Stimulated activated CD4-positive, alpha-beta T cell treated with anti-CD3 and anti-CD28 coated beads, TNF-alpha, amount 100 ng/mL, for 1 hour (primary cell): ENCODE measurements at regions not wholly inside any gene's neighbourhood (a gene's known extent, or its start where the extent isn't known, plus 50 kb on each side); places are given as distances from the start of the nearest gene placed in this dataset.

Source experiments
- DNase-seq, 3 donors: peaks; one replicate each; pipeline ENCODE4 v3.0.0-alpha.2; 2020; ENCODE audit warnings: low read depth in 3 of 3, low spot score in 1 of 3

DNA sequence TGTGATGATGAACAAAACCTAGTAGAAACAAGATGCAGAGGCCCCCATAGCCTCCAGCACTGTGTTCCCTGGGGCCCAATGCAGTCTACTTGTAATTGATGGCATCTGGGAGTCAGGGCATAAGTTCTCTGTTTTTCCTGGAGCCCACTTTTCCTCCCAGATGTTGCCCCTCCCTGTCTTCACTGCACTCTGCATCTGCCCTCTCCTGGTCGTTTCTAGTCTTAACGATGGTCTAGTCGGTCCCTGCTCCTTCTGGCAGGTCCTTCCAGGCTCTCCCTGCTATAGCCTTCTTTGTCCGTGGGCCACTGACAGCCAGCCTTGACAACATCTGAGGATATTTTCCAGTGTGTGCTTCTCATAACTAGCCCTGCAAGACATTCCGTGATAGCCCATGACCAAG is 208.3 kb downstream of the GXYLT1 start:
- DNase-seq: no peak

DNA sequence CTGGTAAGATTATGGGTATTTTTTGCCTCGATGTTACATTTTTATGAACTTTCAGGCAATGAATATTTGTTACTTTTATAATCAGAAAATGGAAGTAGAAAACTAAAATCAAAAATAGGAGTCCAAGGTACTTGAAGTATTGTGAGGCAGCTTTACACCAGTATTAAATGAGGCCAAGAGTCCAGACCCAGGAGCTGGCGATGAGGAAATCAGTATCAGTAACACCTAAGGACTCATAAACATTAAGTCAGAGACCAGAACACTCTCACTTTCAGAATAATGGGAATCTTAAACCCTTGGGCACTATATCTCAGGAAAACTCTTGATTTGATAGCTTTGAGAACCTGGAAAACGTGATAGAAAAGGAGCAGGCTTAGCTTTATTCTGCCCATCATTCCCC is 208.8 kb downstream of the GXYLT1 start:
- no peak for DNase-seq

DNA sequence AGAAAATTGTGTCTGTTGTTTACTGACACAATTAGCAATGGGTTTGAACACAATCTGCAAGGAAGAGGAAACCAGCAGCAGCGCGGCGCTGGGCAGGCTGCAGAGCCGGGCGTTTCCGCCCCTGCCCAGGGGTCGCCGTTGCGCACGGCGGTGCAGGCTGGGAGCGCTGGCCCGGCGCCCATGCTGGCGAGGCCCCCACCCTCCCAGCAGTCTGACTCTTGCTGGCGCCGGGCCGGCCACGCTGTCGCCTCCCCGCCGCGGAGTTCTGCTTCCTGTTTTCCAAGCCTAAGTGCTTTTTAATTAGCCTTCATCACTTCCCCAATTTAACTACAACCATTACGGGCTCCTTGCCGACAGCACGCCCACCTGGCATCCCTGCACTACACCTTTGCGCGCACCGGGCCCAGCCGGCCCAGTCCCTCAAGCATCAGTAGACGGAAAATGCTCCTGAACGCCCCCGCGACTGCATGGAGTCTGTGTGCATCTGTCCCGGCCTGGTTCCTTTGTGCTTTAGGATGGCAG is 212.1 kb downstream of the GXYLT1 start:
- no peak for DNase-seq

DNA sequence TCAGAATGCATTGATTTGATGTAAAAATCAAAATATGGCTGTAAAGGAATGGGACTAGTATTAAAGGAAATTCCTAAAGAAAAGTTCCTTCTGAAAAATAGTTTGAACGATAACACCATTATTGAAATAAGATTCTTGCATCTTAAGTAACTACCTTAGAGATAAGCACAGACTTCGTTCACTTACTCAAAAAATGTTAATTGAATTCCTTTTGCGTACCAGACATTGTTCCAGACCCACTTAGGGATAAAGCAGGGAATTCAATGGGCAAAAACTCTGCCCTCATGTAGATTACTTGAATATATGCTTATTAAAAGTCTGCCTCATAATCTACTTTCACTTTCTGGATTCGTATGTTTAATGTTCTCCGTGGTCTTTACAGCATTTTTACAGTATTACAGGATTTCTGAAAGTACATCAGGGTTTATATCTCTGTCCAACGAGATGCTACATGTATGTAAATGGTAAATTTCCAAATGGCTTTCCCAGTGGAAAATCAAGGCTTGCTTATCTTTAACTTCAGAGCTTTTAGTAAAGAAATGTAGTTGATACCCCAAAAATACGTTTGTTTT is 213.7 kb downstream of the GXYLT1 start:
- DNase-seq: no peak

DNA sequence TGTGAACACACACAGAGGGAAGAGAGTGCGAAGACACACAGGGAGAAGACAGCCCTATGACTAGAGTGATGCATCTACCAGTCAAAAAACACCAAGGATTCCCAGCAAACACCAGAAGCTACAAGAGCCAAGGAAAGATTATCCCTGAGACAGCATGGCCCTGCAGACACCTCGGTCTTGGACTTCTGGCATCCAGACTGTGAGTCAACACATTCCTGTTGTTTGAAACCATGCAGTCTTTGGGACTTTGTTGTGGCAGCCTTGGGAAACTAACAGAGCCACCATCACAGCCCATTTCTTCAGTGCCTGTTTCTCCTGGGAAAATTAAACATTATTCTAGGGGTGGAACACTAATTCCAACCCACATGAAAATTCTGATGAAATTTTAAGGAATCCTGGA is 220.6 kb downstream of the GXYLT1 start:
- DNase-seq: no peak

DNA sequence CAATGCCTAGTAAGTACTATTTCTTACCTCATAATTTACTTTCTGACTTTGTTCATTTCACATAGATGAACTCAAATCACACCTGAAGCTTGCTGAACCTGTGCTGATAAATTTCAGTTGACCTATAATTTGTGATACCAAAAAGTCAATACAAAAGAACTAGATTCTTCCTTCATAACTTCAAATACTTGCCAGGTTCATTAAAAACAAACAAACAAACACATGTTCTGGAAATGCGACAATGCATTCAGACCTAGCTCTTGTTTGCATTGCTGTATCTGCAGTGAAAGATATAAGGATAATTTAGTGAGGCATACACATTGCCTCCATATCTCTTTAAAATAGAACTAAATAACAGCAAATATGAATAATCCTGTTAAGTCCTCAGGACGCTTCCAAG is 221.3 kb downstream of the GXYLT1 start:
- no peak for DNase-seq

DNA sequence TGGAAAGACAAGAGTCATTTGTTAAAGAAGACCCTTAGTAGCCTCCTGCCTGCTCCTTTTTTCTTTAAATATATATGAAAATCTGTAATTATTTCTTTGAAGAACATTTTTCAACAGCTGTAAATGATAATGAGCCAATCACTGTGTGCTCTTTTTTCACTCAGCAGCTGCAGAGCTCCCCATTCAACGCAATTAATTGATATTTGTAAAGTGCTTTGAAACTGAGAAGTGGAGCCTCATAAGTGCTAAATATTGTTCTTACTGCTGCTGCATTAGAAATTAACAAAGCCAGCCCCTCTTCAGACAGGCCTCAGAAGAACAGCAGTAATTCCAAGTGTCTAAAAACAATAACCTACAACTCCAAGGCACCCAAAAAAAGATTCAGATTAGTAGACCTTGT is 224.3 kb downstream of the GXYLT1 start:
- DNase-seq: no peak

DNA sequence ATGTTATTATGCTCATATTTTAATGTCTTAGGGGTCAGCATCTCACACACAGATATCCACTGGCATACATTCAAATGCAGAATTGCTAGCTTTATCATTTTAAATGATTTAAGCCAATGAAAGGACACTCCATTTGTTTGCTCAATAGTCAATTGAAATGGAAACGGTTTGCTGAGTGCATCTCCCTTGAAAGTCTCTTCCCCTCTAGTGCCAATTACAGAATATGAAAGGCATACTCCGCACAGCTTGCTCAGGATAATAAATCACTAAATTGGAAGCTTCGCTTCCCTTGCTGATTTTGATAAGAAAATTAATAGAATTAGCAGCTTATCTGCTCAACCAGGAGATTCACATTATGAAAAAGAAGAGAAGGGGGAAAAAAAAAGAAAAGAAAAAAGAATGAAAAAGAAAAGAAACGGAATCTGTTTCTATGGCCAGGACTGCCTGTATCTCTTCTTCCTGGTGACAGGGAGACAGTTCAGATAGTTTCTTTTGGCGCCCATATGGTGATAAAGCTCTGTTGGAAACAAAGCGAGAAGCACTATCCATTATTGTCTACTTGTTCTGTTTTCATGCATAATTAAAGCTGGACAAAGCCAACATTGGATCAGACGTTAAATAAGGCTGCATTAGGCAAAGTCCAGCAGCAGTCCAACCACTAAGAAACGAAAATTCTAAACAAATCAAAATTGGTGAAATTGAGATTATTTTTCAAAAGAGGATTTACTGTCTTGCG is 225.0 kb downstream of the GXYLT1 start:
- DNase-seq: no peak

DNA sequence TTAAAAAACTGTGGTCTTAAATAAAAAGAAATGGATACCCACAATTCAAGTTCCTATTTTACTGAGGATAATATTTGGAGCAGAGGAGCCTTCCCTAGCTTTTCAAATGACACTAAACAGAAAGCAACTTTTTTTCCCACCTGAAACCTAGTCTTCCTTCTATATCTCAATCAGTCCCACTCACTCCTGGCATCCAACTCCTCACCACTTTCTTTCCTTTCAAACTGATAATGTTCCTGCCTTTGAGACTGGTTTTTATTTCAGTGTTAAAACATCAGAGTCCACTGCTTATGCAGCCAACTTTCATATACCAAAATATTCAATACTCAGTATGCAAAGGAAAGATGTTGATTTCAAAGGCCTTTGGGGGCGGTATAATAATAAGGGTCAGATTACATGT is 225.6 kb downstream of the GXYLT1 start:
- no peak for DNase-seq

DNA sequence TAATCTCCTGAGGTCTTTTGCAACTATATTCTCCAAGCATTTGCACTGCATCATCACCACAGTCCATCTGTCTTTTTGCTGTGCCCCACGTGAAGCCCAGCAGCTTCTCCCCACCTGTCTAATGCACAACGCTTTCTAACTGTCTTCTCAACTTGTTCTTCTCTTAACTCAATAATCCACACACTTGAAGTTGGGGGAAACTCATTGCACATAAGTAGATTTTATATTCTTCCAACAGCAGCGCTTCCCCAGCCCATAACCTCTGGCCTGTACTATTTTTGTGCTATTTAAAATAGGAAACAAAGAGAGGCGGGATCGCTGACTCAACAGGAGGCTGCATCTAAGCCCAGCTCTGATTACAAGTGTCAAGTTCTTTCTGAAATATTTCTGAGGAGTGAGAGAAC is 226.7 kb downstream of the GXYLT1 start:
- no peak for DNase-seq

DNA sequence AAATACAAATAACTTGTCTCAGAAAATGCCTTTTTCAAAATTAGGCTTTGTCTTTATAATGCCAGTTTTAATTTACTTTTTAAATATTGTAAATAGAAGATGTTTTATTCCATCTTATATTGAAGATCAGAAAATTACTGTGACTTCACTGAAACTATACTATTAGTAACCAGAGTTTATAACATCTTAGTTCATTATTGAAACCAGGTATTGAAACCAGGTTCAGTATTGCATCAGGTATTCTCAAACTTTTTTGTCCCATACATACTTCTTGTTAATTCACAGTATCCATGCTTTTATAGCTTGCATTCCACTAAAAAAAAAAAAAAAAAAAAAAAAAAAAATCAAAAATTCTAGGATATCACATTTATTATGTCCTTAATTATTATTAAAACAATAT is 227.5 kb downstream of the GXYLT1 start:
- DNase-seq: no peak

DNA sequence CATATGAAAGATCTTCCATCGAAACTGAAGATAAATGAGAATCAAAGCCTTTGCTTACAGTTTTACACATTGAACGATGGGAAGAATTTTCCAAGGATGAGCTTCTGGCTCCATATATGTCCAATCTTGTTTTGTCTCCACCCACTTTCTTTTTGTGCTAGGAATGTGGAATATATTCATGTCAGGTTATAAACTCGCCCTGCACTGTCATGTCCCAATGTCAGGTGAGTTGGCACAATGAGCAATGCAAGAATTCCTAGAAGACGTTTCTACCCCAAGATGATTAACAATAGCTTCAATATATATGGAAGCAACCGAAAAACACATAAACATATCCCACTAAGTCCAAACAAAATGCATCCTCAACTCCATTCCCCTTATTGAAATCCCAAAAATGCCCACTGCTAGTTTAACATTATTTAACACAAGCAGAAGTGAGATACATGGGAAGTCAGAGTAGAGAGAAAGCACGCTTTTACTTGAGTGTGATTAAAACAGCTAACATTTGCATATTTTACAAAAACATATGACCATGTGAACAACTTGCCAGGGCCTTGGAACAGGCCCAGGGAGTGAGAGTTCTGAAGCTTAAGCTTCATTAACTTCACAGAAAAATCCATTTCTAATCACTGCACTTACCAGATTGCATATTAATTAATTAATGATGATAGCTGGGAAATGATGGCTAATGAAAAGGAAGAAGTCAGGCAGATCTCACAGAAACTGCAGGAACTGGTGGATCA is 233.9 kb downstream of the GXYLT1 start:
- DNase-seq: no peak

DNA sequence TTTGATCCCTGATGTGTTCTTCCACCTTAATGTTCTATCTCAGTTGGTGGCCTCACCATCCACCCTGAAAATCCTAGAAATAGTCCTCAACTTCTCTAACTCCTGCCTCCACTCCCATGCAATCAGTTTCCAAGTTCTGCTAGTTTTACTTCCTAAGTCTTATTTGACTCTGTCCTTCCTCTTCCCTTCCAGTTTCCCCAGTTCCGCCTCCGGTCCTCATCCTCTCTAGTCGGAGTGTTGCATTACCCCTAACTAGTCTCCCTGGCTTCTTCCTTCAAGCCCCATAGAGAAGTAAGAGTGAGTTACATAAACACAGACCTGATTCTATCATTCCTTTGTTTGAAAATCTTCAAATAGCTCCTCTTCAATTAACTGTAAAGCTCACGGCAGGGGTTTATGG is 236.5 kb downstream of the GXYLT1 start:
- no peak for DNase-seq

DNA sequence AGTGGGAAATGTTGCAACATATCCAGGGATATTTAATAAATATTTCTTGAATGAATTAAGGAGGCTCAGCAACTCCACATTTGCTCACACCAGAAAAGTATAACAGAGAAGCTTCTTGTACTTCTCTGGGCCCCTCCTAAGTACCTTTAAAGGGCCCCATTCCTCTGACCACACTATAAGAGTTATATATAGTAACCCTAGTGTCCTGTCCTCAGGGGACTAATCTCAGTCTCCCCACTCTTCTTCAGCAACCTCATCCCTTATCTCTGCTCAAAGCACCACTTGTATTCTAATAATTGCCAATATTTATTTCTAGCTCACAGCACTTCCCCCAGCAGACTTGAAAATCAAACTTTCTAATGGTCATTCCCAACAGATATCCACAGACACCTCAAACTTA is 237.1 kb downstream of the GXYLT1 start:
- DNase-seq: no peak

DNA sequence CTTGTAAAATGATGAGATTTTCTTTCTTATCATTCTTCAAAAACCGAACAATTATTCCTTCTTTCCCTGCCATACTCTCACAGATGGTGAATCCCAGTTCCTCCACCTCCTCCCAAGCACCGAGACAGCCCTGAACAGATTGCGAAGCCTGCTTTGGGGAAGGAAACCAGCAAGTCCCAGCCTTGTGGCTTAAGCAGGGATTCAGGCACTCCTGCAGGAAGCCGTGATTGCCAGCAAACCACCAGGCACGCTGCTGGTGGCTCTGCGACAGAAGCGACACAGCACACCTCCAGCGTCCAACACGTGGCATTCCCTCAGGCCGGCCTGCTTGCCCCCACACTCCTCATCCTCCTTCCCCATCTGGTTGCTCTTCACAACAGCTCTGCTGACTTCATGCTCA is 237.7 kb downstream of the GXYLT1 start:
- no peak for DNase-seq

DNA sequence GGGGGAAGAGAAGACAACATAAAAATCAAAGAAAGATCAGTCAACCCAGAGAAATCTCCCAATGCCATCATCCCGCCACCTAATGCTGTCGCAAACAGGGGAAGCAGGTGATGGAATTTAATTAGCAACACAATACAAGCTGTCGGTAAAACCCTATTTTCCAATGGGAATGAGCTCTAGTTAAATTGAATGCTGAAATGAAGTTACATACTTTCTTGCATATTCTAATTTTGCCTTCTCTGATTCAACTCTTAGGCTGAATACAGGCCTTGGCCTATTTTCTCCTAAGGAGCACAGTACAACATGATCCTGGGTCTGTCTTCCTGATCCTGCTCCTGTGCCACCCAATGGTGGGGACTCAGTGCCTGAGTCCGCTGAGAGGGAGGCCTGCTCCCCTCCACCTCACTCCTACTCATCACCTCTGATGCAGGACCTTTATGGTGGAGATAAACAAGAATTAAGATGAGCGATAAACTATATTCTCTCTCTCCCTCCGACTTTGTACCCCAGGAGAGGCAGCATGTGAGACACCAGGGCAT is 238.8 kb downstream of the GXYLT1 start:
- DNase-seq: no peak

DNA sequence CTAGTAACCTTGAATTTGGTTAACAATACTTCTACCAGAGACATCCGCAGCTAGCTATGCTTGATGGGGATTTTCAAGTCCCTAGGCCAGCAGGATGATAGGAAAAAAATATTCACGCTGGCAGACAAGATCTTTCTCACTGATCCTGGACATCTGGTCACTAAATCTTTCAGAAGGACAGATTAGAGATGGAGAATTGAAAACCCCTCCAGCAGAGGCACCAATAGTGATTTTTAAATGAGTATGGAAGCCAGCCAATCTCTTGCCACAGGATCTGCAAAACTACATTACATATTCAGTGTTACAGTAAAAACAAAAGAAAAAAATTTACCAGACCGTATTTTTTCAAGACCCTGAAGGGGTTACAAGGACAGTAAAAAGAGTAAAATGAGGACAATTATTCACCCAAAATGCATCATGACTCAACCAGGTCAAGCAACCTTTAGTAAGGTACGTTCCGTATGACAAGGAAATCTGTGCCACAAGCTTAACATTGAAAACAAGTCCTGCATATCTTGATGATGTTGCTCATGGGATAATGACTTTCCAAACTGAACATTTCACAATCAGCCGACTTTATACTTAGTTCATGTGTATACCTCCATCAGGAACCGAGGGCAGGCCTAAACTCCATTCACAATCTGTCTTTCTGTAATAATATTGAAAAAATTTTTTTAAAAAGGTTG is 239.5 kb downstream of the GXYLT1 start:
- no peak for DNase-seq

DNA sequence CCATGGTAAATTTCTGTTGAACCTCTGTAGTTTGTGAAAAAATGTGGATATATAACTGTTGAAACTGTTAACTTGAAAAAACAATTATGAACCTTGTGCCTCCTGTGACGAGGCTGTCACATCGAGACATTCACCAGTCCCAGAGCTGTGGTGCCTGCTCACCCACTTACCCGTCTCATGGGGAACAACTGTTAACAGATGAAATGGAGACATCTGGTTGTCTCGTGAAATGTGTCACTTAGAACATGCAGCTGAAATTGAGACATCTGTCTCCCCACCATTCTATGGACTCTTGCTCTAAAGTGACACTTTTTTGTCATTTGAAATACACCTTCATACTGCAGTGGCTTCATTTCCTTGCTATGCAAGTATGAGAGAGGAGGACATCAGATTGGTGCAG is 240.6 kb downstream of the GXYLT1 start:
- DNase-seq: no peak

DNA sequence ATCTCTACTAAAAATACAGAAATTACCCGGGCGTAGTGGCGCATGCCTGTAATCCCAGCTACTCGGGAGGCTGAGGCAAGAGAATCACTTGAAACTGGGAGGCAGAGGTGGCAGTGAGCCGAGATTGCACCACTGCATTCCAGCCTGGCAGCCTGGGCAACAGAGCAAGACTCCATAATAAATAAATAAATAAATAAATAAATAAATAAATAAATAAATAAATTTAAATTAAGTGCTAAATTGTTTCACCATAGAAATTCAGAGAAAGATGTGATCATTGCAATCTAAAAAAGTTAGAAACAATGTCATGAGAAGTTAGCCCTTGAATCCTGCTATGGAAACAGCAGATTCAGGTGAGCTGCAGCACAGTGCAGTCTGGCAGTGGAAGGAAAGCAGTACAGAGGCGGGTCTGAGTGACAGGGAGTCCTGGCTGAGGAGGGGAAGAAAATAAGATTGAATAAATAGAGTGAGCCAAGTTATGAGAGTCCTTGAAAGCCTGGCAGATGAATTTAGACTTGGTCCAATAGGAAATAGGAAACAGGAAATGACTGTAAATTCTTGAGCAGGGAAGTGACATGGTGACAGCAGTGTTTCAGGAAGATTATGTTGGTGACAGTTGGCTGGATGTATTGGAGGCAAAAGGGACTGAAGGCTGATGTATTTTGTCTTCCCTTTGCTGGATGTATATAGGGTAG is 241.5 kb downstream of the GXYLT1 start:
- no peak for DNase-seq

DNA sequence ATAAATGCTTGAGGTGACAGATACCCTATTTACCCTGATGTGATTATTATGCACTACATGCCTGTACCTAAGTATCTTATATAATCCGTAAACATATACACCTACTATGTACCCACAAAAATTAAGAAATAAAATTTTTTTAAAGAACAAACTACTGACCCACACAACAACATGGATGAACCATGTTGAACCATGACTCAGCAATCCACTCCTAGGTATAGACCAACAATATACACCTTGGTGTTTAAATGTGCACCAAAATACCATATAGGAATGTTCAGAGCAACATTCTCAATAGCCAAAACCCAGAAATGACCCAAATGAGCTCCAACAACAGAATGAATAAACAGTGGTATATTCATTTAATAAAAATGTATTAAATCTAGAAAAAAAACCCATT is 245.1 kb downstream of the GXYLT1 start:
- no peak for DNase-seq

DNA sequence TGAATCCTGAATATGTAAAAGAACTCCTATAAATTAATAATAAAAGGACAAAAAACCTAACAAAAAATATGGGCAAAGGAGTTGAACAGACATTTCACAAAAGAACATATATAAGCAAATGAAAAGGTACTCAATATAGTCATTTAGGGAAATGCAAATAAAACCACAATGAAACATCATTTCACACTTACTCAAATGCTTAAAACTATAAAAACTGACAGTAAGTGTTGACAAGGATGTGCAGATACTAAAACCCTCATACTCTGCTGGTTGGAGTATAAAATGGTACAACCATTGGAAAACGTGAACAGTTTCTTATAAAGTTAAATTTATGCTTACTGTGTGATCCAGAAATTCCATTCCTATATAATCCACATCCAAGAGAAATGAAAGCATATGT is 247.1 kb downstream of the GXYLT1 start:
- DNase-seq: no peak
